HG03108 (cell line): ENCODE measurements at regions not wholly inside any gene's neighbourhood (a gene's known extent, or its start where the extent isn't known, plus 50 kb on each side); places are given as distances from the start of the nearest gene placed in this dataset.

Source experiments
- ATAC-seq: cut with Tn5 transposase; IDR thresholded peaks from one replicate; pipeline ENCODE4 v1.9.1; 2021; ENCODE audit warnings: moderate library complexity; ENCODE audit not compliant: unreplicated experiment

DNA sequence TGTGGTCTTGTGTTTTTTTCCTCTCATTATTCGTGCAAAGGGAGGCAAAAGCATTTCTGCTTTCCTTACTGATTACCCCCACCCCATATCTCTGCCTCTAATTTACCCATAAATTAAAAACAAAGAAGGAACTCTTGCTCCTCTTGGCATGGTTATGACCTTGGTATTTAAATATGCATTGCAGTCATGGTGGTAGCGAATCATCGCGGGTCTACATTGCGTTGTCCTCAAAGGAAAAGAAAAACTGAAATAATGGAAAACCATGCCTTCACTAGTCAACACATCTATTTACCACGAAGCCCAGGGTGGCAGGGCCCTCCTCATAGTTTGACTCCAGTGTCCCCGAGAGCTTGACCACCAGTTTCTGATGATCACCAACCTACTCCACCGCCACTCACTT, 126.7 kb upstream of the PARP11 start:
- ATAC-seq: no peak

DNA sequence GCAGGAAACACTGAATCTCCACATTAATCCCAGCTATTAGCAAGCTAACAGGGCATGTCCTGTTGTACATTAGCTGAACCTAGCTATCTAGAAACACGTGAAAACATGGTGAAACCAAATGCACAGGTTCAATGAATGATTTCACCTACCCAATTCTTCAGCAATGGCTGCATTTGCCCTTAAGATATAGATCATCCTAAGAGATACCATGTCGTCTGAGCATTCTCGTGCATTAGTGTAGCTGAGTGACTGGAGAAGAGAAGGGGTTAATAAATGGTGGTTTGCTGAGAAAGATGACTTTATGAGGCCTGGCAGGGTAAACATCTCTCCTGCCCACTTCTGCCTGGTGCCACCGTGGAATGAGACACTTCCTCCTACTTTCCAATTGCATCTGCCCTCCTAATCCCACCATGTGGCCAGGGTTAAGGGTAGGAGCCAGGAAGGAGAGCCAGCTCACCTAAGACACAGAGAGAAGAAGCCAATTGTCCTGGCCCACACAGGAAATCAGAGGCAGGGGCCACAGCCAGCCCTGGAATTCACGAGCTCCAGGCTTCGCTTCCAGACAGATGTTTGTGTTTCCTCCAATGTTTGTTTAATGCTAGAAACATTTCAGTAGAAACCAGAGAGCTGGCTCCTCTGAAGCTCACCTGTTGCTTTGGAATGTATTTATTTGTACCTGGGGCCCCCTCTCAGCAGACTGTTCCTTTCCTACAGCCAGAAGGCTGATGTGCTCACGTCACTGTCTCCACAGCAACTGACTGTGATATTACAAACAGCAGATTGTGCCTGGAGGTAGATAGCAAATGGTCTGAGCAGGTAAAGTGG, 126.0 kb upstream of the PARP11 start:
- no peak for ATAC-seq

- ATAC-seq: no peak
Measured at GRCh38 chr12:3998397-3998796, 125.2 kb upstream of the PARP11 start.

GRCh38 chr12:3996322-3996721, 123.1 kb upstream of the PARP11 start:
- no peak for ATAC-seq

DNA sequence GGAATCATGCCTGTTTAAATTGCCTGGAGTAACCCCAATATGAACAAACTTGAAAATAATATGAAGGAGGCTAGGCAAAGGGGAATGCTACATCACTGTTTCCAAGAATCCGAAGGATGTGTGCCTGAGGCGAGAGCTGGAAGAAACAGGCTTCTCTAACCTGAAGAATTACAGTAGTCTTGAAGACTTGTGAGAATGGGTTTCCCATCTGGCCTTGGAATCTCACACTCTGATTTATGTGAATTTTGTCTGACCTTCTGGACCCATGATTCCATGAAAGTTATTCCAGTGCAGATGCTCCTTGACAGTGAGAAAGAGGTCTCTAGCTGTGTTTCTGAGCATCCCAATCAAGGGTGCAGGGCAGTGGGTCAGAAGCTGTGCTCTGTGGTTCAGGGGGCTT, 122.1 kb upstream of the PARP11 start:
- no peak for ATAC-seq

- no peak for ATAC-seq
Measured at GRCh38 chr12:3994500-3994899, 121.3 kb upstream of the PARP11 start.

DNA sequence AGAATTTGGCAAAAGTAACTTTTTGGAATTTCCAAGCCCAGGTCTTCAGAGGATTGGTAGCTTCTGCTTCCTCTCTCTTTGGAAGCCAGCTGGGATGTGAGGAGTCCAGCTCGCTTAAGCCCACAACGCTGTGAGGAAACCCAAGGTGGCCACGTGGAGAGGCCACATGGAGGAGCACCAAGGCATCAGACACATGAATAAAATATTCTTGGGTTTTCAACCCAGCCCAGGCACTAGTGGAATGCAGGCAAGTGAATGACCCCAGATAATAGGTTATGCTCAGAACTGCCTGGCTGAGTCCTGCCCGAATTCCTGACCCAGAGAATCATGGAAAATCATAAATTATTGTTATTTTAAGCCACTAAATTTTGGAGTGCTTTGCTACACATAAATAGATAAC, 119.7 kb upstream of the PARP11 start:
- ATAC-seq: no peak

DNA sequence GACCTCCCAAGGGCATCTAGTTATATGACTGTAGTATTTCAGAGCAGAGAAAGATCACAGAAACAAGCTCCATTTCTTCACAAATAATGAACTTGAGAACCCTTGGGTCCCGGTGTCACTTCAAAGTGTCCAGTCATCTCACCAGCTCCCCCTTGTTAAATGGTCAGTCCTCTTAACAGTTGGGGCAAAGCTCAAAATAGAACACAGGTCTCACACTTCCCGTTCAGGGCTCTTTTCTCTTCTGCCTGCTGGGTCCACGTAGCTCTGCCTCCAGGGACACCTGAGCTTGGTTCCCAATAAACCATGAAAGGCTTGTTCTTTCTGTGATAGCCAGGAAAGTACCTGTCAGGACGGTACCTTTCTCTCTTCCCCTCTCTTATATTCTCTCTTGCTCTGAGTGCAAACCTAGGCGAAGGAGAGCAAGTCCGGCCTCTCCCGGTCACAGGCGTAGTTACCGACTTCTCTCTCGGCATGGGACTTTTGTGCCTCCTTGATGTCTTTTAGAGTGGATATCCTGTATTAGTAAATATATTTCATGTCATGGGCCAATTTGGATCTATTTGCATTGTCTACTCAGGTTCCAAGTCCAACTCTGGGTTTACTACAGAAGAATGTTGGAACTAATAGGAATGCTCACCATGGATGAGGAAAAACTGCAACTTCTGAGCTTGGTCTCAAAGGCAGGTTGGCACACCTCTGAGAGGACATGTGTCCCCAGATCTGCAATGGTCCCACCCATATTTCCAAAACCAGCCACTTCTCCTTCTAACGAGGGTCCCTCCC, 118.8 kb upstream of the PARP11 start:
- ATAC-seq: no peak

DNA sequence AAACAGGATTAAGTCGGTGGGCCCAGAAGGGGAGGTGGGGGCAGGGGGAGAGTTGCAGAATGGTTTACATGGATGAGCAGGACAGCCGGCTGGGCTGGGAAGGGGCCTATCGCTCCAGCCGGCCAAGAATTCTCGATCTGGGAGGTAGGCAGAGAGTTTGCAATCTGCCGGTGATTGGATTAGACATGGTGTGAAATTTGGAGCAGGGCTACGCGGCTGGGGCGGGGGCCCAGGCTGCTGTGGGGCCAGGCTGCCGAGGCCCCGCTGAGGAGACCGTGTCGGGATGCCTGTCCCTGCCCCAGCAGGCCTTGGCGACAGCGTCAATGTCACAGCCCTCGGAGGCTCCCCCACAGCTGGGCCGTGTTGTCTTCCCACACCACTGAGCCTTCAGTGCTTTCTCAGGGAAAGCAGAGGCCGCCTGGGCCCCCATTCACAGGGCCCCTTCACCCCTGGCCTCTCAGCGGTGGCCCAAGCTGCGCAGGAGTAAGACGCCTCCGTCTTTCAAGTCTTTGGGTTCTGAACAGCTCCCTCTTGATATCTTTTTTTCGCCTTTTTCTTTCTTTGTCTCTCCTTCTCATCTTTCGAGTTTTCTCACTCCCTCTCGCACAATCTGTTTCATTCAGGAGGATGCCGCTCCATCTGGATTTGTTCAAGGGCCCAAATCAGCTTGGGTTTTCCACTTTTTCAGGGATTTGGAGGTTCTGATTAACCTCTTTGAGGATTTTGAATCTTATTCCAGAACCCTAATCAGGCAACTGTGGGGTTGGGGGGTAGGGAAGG, 117.5 kb upstream of the PARP11 start:
- no peak for ATAC-seq

GRCh38 chr12:3989218-3989550, 116.0 kb upstream of the PARP11 start:
- no peak for ATAC-seq

DNA sequence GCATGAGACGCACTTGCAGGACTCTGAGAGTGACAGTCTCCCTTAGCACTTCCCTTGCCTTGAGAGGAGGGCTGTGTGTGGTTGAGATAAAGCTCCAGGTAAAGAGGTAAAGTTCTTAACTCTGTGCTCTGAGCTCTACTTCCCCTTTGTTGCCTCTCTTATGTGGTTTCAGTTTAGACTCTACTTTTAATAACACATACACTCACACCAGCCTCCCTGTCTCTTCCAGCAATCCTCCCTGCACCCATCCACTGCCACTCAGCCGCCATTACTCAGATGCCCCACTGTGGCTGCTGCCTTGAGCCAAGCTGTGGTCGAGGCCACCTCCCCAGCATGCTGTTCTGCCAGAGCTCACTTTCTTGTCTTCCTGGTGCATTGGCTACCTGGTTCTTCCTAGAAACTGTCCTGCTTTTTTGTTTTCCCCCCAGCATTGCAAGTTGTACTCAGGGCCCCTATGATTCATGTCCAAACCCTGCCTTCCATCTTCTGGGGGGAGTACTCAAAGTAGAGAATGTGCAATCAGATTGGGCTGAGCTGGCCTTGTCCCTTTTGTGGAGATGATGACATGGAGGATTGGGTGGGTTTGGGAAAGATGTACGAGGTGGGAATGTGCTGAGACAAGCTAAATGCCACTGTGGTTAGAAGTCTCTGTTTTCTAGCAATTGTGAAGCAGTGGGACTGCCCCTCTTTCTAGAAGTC, 115.5 kb upstream of the PARP11 start:
- ATAC-seq: peak; percentile 67

- ATAC-seq: no peak
Measured at GRCh38 chr12:3987571-3987970, 114.4 kb upstream of the PARP11 start.

GRCh38 chr12:3980504-3981272, 107.5 kb upstream of the PARP11 start:
- no peak for ATAC-seq

- no peak for ATAC-seq
Measured at GRCh38 chr12:3977621-3978020, 104.4 kb upstream of the PARP11 start.

- no peak for ATAC-seq
Measured at GRCh38 chr12:3976351-3976938, 103.2 kb upstream of the PARP11 start.

DNA sequence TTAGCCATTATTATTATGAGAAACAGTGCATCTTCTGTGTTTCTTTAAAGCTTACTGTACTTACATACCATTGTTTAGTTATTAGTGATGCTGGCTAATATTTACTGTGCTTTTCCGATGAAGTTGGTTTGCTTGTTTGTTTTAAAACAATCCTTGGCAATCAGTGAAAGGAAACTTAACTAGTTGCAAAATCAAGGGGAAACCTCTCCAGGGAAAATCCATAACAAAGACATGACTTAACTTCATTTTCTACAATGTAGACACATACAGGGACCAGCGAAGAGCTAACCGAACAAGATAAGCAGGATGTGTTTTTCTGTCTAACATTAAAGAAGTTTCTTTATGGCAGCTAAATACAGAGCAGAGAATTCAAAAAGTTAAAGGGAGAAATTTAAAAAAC, 102.5 kb upstream of the PARP11 start:
- ATAC-seq: no peak

DNA sequence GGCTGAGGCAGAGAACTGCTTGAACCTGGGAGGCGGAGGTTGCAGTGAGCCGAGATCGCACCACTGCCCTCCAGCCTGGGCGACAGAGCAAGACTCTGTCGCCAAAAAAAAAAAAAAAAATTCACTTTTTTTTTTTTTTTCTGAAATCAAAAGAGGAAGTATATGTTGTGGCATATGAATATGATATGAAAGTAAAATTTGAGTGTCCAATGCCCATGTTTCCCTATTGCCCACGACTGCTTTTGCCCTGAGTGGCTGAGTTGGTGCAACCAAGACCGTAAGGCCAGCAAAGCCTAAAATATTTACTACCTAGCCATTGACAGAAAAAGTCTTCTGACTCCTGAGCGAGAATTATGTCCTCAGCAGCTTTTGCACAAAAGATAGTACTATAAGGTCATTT, 101.7 kb upstream of the PARP11 start:
- no peak for ATAC-seq

DNA sequence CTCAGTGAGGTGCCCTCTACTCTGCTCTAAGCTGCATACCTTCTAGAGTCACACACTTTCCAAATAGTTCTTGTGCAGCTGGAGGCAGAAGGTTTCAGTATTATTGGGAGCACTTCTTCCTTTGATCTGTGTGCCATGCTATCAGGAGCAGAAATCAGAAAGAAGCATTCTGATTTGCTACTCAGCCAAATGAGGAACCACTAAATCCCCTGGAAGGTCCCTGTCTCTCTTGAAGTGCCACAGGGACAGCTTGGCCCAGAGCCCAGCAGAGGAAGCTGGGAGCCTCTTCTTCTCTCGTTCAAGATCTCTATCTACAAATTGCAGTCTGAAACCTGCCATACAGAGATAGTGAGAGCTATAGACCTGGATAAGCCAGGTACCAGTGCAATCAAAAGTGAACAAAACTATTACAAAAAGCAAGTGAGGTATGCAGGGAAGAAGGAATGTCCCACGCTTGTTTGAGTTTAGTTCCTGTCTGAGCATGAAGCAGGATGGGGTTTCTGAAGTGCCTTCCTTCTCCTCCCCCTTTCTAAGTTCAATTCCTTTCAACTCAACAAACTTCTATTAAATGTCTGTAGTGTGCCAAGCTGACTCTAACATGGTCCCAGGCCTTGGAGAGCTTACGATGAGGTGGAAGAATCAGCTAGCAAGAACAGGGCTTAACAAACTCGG, 100.9 kb upstream of the PARP11 start:
- no peak for ATAC-seq

- ATAC-seq: no peak
Measured at GRCh38 chr12:3973269-3973884, 100.2 kb upstream of the PARP11 start.
